ENCODE measurements at regions not wholly inside any gene's neighbourhood (a gene's known extent, or its start where the extent isn't known, plus 50 kb on each side); places are given as distances from the start of the nearest gene placed in this dataset.

DNA sequence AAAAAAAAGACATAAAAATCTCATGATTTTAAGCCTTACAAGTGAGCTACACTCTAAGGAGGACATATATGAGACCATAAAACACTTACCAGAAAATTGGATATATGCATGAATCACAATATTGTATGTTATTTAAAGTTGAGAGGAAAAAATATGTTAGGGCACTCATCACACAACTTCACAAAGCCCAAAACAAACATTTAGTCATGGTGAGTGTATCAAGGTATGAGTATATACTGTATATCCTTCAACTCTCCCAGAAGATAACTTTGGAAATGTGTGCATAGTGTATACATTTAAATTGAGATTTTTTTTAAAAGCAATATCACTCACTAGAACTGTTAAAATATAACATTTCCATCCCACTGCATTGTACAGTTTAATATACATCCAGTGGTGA, 259.3 kb downstream of the SRGAP2C start (continued):
- TF ChIP-seq, protein P1, sequence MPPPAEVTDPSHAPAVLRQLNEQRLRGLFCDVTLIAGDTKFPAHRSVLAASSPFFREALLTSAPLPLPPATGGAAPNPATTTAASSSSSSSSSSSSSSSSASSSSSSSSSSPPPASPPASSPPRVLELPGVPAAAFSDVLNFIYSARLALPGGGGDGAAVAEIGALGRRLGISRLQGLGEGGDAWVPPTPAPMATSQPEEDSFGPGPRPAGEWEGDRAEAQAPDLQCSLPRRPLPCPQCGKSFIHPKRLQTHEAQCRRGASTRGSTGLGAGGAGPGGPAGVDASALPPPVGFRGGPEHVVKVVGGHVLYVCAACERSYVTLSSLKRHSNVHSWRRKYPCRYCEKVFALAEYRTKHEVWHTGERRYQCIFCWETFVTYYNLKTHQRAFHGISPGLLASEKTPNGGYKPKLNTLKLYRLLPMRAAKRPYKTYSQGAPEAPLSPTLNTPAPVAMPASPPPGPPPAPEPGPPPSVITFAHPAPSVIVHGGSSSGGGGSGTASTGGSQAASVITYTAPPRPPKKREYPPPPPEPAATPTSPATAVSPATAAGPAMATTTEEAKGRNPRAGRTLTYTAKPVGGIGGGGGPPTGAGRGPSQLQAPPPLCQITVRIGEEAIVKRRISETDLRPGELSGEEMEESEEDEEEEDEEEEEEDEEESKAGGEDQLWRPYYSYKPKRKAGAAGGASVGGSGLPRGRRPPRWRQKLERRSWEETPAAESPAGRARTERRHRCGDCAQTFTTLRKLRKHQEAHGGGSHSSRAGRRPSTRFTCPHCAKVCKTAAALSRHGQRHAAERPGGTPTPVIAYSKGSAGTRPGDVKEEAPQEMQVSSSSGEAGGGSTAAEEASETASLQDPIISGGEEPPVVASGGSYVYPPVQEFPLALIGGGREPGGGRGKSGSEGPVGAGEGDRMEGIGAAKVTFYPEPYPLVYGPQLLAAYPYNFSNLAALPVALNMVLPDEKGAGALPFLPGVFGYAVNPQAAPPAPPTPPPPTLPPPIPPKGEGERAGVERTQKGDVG (CRISPR knock-in tag; IDR thresholded peaks at IDR 0.05) = no peak
- TF ChIP-seq ZNF207 (IDR thresholded peaks at IDR 0.05; ENCODE audit: borderline replicate concordance) = no peak
- TF ChIP-seq EGR1 (IDR thresholded peaks at IDR 0.05; ENCODE audit: borderline replicate concordance in 1 of 2, low read depth in 2 of 2, low read length in 2 of 2) = no peak
- TF ChIP-seq NBN (IDR thresholded peaks at IDR 0.05) = no peak
- TF ChIP-seq BACH1 (IDR thresholded peaks at IDR 0.05; ENCODE audit: borderline replicate concordance) = no peak

DNA sequence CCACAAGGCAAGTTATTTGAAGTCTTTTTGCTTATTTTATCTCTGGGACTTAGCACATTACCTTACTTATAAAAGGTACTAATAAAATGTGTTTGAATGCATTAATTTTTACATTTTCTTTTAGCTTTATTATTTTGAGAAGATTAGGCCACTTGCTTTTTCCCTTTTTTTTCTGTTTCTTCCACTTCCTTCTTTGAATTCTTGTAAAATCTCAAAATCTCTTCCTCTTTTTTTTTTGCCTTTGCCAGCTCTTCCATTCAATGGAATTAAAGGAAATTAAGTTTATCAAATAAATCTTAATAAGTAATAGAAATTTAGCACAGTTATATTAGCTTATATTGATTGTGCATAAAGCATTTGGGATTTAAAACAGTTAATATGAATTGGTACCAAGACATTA, 260.9 kb downstream of the SRGAP2C start:
- H3K27me3 ChIP-seq (replicated peaks in 1 of 2; ENCODE audit: control insufficient read depth in 2 of 2, insufficient read depth in 2 of 2, low read length in 1 of 2) = no peaks in the 10 kb centered on the region
- H3K9ac ChIP-seq (ENCODE audit: control insufficient read depth, insufficient read depth, low read length) = no peak overlapping the region
- no peaks in the 10 kb centered on the region for H4K20me1 ChIP-seq (ENCODE audit: control insufficient read depth, insufficient read depth)
- no peak for FAIRE-seq
- ATAC-seq = no peak
- ChIA-PET CTCF (interaction anchor here (1.2 to 2.3 kb wide), 2 partner anchors 9 to 10 kb away, joined by 5 to 6 read pairs; no protein-coding TSS in a partner anchor), POLR2A (no interaction called here), RAD21 (ENCODE audit: unreplicated experiment) (interaction anchor here (1.1 kb wide), 1 partner anchor 70 kb away, joined by 4 read pairs; no protein-coding TSS in a partner anchor), SMC1A (ENCODE audit: uncharacterized antibody, unreplicated experiment) (interaction anchor here (2.1 kb wide), 1 partner anchor 13 kb away, joined by 5 read pairs; no protein-coding TSS in a partner anchor)
- no TSS peak for BruUV-seq (replicated peaks)
- intact Hi-C loops (cut with micrococcal nuclease; ENCODE audit: unreplicated experiment) (no loop called here), in situ Hi-C loops (cut with MboI) (no loop called here)
- no peak overlapping the region for H3K4me2 ChIP-seq (ENCODE audit: control insufficient read depth, insufficient read depth)
- H3K27ac ChIP-seq (ENCODE audit: control insufficient read depth, insufficient read depth) = no peak overlapping the region
- no peaks in the 10 kb centered on the region for H3K36me3 ChIP-seq (ENCODE audit: control insufficient read depth in 2 of 2, insufficient read depth in 2 of 2, low read length in 1 of 2)
- no peaks in the 10 kb centered on the region for H3K4me1 ChIP-seq (ENCODE audit: control insufficient read depth, insufficient read depth, low read length)
- DNase-seq (ENCODE audit: low read depth, low spot score) = no peak
- no peaks in the 10 kb centered on the region for H3K9me3 ChIP-seq (replicated peaks; ENCODE audit: control insufficient read depth, insufficient read depth, low read length)
- H3K4me3 ChIP-seq = no peak overlapping the region
- no peak overlapping the region for H2AFZ ChIP-seq (ENCODE audit: control insufficient read depth, low read depth, low read length)
- no peaks in the 10 kb centered on the region for H3K79me2 ChIP-seq (ENCODE audit: control insufficient read depth, insufficient read depth, low read length)
- TF ChIP-seq, protein P2, sequence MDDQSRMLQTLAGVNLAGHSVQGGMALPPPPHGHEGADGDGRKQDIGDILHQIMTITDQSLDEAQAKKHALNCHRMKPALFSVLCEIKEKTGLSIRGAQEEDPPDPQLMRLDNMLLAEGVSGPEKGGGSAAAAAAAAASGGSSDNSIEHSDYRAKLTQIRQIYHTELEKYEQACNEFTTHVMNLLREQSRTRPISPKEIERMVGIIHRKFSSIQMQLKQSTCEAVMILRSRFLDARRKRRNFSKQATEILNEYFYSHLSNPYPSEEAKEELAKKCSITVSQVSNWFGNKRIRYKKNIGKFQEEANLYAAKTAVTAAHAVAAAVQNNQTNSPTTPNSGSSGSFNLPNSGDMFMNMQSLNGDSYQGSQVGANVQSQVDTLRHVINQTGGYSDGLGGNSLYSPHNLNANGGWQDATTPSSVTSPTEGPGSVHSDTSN (IDR thresholded peaks at IDR 0.05; ENCODE audit: insufficient replicate concordance, low read depth, low read length) = no peak
- TF ChIP-seq LARP7 (IDR thresholded peaks at IDR 0.05) (no peak), IRF4 (IDR thresholded peaks at IDR 0.05; ENCODE audit: low read depth, low read length) (no peak), ZNF274 (IDR thresholded peaks at IDR 0.05; ENCODE audit: insufficient read depth, insufficient read length) (no peak), ZNF384 (IDR thresholded peaks at IDR 0.05; ENCODE audit: borderline replicate concordance, low read depth, low read length) (no peak), NFXL1 (IDR thresholded peaks at IDR 0.05; ENCODE audit: borderline replicate concordance) (no peak), TARDBP (IDR thresholded peaks at IDR 0.05; ENCODE audit: borderline replicate concordance) (no peak), JUND (IDR thresholded peaks at IDR 0.05; ENCODE audit: low read depth, low read length) (no peak), ZNF24 (IDR thresholded peaks at IDR 0.05) (no peak), JUNB (IDR thresholded peaks at IDR 0.05) (no peak)
- TF ChIP-seq, protein P3, sequence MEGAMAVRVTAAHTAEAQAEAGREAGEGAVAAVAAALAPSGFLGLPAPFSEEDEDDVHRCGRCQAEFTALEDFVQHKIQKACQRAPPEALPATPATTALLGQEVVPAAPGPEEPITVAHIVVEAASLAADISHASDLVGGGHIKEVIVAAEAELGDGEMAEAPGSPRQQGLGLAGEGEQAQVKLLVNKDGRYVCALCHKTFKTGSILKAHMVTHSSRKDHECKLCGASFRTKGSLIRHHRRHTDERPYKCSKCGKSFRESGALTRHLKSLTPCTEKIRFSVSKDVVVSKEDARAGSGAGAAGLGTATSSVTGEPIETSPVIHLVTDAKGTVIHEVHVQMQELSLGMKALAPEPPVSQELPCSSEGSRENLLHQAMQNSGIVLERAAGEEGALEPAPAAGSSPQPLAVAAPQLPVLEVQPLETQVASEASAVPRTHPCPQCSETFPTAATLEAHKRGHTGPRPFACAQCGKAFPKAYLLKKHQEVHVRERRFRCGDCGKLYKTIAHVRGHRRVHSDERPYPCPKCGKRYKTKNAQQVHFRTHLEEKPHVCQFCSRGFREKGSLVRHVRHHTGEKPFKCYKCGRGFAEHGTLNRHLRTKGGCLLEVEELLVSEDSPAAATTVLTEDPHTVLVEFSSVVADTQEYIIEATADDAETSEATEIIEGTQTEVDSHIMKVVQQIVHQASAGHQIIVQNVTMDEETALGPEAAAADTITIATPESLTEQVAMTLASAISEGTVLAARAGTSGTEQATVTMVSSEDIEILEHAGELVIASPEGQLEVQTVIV (IDR thresholded peaks at IDR 0.05; ENCODE audit: borderline replicate concordance, partially characterized antibody) = no peak
